HEK293 (cell line): ENCODE measurements at regions not wholly inside any gene's neighbourhood (a gene's known extent, or its start where the extent isn't known, plus 50 kb on each side); places are given as distances from the start of the nearest gene placed in this dataset.

Experiments used
- OVOL3 ChIP-seq: fragments of 450-650 bp; formaldehyde crosslinking; IDR thresholded peaks from 2 replicates; pipeline ENCODE4 v1.5.1; 2016; ENCODE audit warnings: missing biosample characterization, missing genetic modification characterization
- TCF7L2 ChIP-seq: IDR thresholded peaks from 2 replicates; pipeline ENCODE4 v1.6.1; 2011; ENCODE audit warnings: low read depth, mild to moderate bottlenecking, inconsistent platforms, low read length, moderate library complexity, borderline replicate concordance
- YY1 ChIP-seq: fragments of 450-650 bp; formaldehyde crosslinking; IDR thresholded peaks from 2 replicates; pipeline ENCODE4 v1.5.1; 2018; ENCODE audit warnings: missing biosample characterization, missing genetic modification characterization
- ZNF133 ChIP-seq: fragments of 450-650 bp; formaldehyde crosslinking; IDR thresholded peaks from 2 replicates; pipeline ENCODE4 v1.5.1; 2016; ENCODE audit warnings: missing biosample characterization, missing genetic modification characterization
- ZNF416 ChIP-seq: fragments of 450-650 bp; formaldehyde crosslinking; IDR thresholded peaks from 2 replicates; pipeline ENCODE4 v1.5.1; 2016; ENCODE audit warnings: missing biosample characterization, missing genetic modification characterization
- TF ChIP-seq, protein P1 (sequence below): fragments of 450-650 bp; formaldehyde crosslinking; IDR thresholded peaks from 2 replicates; pipeline ENCODE4 v1.5.1; 2016; ENCODE audit warnings: missing biosample characterization, missing genetic modification characterization
- TF ChIP-seq, protein P2 (sequence below): fragments of 450-650 bp; formaldehyde crosslinking; IDR thresholded peaks from 2 replicates; pipeline ENCODE4 v1.5.1; 2017; ENCODE audit warnings: missing biosample characterization, missing genetic modification characterization

DNA sequence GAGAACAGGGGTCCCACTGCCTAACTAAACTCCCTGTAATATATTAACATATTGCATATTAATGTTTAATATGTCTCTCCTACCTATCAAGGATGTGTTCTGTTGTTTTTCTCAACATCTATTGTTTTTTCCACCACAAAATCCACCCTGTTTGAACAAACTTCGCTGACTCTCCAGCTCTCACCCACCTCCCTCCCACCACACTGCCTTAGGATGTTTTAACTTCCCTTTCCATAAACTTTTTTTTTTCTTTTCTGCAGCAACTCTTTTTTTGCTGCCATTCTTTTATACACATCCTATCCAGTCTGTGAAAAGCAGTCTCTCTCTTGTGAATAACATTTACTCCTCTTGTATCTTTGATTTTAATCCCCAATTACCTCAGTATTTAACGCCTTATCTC, 226.1 kb downstream of the PCDH7 start:
- TF ChIP-seq OVOL3 (tag by site-specific recombination), result no peak
- no peak for TF ChIP-seq ZNF416 (tag by site-specific recombination)
- TF ChIP-seq TCF7L2, result no peak
- TF ChIP-seq, protein P1, sequence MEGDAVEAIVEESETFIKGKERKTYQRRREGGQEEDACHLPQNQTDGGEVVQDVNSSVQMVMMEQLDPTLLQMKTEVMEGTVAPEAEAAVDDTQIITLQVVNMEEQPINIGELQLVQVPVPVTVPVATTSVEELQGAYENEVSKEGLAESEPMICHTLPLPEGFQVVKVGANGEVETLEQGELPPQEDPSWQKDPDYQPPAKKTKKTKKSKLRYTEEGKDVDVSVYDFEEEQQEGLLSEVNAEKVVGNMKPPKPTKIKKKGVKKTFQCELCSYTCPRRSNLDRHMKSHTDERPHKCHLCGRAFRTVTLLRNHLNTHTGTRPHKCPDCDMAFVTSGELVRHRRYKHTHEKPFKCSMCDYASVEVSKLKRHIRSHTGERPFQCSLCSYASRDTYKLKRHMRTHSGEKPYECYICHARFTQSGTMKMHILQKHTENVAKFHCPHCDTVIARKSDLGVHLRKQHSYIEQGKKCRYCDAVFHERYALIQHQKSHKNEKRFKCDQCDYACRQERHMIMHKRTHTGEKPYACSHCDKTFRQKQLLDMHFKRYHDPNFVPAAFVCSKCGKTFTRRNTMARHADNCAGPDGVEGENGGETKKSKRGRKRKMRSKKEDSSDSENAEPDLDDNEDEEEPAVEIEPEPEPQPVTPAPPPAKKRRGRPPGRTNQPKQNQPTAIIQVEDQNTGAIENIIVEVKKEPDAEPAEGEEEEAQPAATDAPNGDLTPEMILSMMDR (tag by site-specific recombination), result no peak
- TF ChIP-seq YY1 (tag by site-specific recombination), result no peak
- TF ChIP-seq ZNF133, result no peak
- TF ChIP-seq, protein P2, sequence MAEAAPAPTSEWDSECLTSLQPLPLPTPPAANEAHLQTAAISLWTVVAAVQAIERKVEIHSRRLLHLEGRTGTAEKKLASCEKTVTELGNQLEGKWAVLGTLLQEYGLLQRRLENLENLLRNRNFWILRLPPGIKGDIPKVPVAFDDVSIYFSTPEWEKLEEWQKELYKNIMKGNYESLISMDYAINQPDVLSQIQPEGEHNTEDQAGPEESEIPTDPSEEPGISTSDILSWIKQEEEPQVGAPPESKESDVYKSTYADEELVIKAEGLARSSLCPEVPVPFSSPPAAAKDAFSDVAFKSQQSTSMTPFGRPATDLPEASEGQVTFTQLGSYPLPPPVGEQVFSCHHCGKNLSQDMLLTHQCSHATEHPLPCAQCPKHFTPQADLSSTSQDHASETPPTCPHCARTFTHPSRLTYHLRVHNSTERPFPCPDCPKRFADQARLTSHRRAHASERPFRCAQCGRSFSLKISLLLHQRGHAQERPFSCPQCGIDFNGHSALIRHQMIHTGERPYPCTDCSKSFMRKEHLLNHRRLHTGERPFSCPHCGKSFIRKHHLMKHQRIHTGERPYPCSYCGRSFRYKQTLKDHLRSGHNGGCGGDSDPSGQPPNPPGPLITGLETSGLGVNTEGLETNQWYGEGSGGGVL (tag by site-specific recombination), result no peak
